Ishikawa (cell line): ENCODE measurements at regions not wholly inside any gene's neighbourhood (a gene's known extent, or its start where the extent isn't known, plus 50 kb on each side); places are given as distances from the start of the nearest gene placed in this dataset.

Experiments
- CEBPB ChIP-seq: IDR thresholded peaks from 2 replicates; pipeline ENCODE4 v1.6.1; 2012
- CREB1 ChIP-seq: IDR thresholded peaks from 2 replicates; pipeline ENCODE4 v1.6.1; 2012; ENCODE audit warnings: low read depth
- EGR1 ChIP-seq: IDR thresholded peaks from 2 replicates; pipeline ENCODE4 v1.6.1; 2012
- EP300 ChIP-seq: IDR thresholded peaks from 2 replicates; pipeline ENCODE4 v1.6.1; 2012; ENCODE audit warnings: borderline replicate concordance
- FOXM1 ChIP-seq: IDR thresholded peaks from 2 replicates; pipeline ENCODE4 v1.6.1; 2012; ENCODE audit warnings: low read depth, borderline replicate concordance
- MAX ChIP-seq: IDR thresholded peaks from 2 replicates; pipeline ENCODE4 v1.6.1; 2012
- NFIC ChIP-seq: IDR thresholded peaks from 2 replicates; pipeline ENCODE4 v1.6.1; 2012
- RAD21 ChIP-seq: IDR thresholded peaks from 2 replicates; pipeline ENCODE4 v1.6.1; 2012; ENCODE audit warnings: low read depth
- REST ChIP-seq: IDR thresholded peaks from 2 replicates; pipeline ENCODE4 v1.6.1; 2012; ENCODE audit warnings: low read depth, mild to moderate bottlenecking
- TAF1 ChIP-seq: IDR thresholded peaks from 2 replicates; pipeline ENCODE4 v1.6.1; 2012; ENCODE audit warnings: low read depth, mild to moderate bottlenecking
- TCF12 ChIP-seq: IDR thresholded peaks from 2 replicates; pipeline ENCODE4 v1.6.1; 2012; ENCODE audit warnings: low read depth
- TEAD4 ChIP-seq: IDR thresholded peaks from 2 replicates; pipeline ENCODE4 v1.6.1; 2012
- USF1 ChIP-seq: IDR thresholded peaks from 2 replicates; pipeline ENCODE4 v1.6.1; 2012
- YY1 ChIP-seq: IDR thresholded peaks from 2 replicates; pipeline ENCODE4 v1.6.1; 2012; ENCODE audit warnings: low read depth
- ZBTB7A ChIP-seq: IDR thresholded peaks from 2 replicates; pipeline ENCODE4 v1.6.1; 2012; ENCODE audit warnings: low read depth

GRCh38 chr5:82384034-82384750 is 106.0 kb upstream of the RPS23 start:
- TF ChIP-seq RAD21 (no peak), REST (no peak)

- TF ChIP-seq TEAD4 (no peak), NFIC (no peak), CREB1 (no peak), YY1 (no peak), EGR1 (no peak), MAX (no peak), EP300 (no peak), FOXM1 (no peak)
These were observed 103.4 kb upstream of the RPS23 start for GRCh38 chr5:82381591-82381990.

- TF ChIP-seq EP300 = no peak
- TF ChIP-seq ZBTB7A = no peak
- TF ChIP-seq FOXM1 = no peak
- no peak for TF ChIP-seq RAD21
These were observed 98.2 kb upstream of the RPS23 start for GRCh38 chr5:82376307-82376706.

- TF ChIP-seq NFIC (no peak), TCF12 (no peak)
These were observed 97.5 kb upstream of the RPS23 start for GRCh38 chr5:82375488-82376244.

- no peak for TF ChIP-seq RAD21
- TF ChIP-seq CREB1 = no peak
- no peak for TF ChIP-seq MAX
These were observed 96.5 kb upstream of the RPS23 start for GRCh38 chr5:82374637-82375036.

GRCh38 chr5:82367930-82368329 is 89.8 kb upstream of the RPS23 start:
- no peak for TF ChIP-seq NFIC
- no peak for TF ChIP-seq TEAD4
- no peak for TF ChIP-seq USF1
- no peak for TF ChIP-seq YY1
- TF ChIP-seq RAD21 = no peak
- no peak for TF ChIP-seq EP300
- no peak for TF ChIP-seq ZBTB7A

- TF ChIP-seq FOXM1 (no peak), CEBPB (no peak), YY1 (no peak), TCF12 (no peak), EGR1 (no peak)
These were observed 87.6 kb upstream of the RPS23 start for GRCh38 chr5:82365744-82366228.

- no peak for TF ChIP-seq NFIC
- TF ChIP-seq FOXM1 = no peak
- TF ChIP-seq TAF1 = no peak
- TF ChIP-seq EP300 = no peak
- TF ChIP-seq TCF12 = no peak
- TF ChIP-seq ZBTB7A = no peak
- no peak for TF ChIP-seq MAX
- no peak for TF ChIP-seq RAD21
- no peak for TF ChIP-seq TEAD4
- TF ChIP-seq USF1 = no peak
- no peak for TF ChIP-seq CREB1
- no peak for TF ChIP-seq REST
- TF ChIP-seq YY1 = no peak
- TF ChIP-seq CEBPB = no peak
- TF ChIP-seq EGR1 = no peak
These were observed 86.9 kb upstream of the RPS23 start for GRCh38 chr5:82365026-82365425.
